Breast epithelium (tissue), 4 donors: ENCODE measurements at regions not wholly inside any gene's neighbourhood (a gene's known extent, or its start where the extent isn't known, plus 50 kb on each side); places are given as distances from the start of the nearest gene placed in this dataset.

Experiments
- DNase-seq, 2 donors: peaks; one replicate each; pipeline ENCODE4 v3.0.0-alpha.2; 2019; ENCODE audit warnings: low spot score in 2 of 2
- H3K27ac ChIP-seq, 2 donors: fragments of 200-600 bp; sonication (generic) in 1 of 2; one replicate each; pipeline ENCODE4 v1.5.1; 2016 to 2019; ENCODE audit warnings: mild to moderate bottlenecking in 1 of 2
- H3K27me3 ChIP-seq, 2 donors: fragments of 200-600 bp; sonication (generic) in 1 of 2; one replicate each; pipeline versions ENCODE4 v1.5.1 to v1.6.0; 2017 to 2019; ENCODE audit warnings: control low read depth in 1 of 2, mild to moderate bottlenecking in 1 of 2
- H3K36me3 ChIP-seq: fragments of 200-600 bp; one replicate; pipeline ENCODE4 v1.5.1; 2019
- H3K4me1 ChIP-seq, 2 donors: fragments of 200-600 bp; sonication (generic); one replicate each; pipeline ENCODE4 v1.5.1; 2016 to 2019; ENCODE audit warnings: control low read depth in 1 of 2
- H3K4me3 ChIP-seq, 3 donors: fragments of 200-600 bp; sonication (generic); 1 replicate in 2 of 3; 2 replicates in 1 of 3; pipeline ENCODE4 v1.5.1; 2016 to 2019; ENCODE audit warnings: mild to moderate bottlenecking in 3 of 3, moderate library complexity in 2 of 3
- H3K9me3 ChIP-seq, 2 donors: fragments of 200-600 bp; sonication (generic) in 1 of 2; one replicate each; pipeline ENCODE4 v1.5.1; 2016 to 2019; ENCODE audit warnings: control low read depth in 1 of 2
- POLR2A ChIP-seq: fragments of 450-650 bp; IDR thresholded peaks from one replicate; pipeline ENCODE4 v1.6.1; 2016; ENCODE audit warnings: antibody characterized with exemption, mild to moderate bottlenecking, moderate library complexity
- POLR2AphosphoS5 ChIP-seq, 3 donors: sonication (generic); formaldehyde crosslinking; IDR thresholded peaks; one replicate each; pipeline ENCODE4 v1.6.1; 2017; ENCODE audit warnings: antibody characterized with exemption in 3 of 3
- intact Hi-C: fragments of 100-400 bp; cut with DNase I; formaldehyde crosslinking; loops from one replicate; pipeline ENCODE4 v1.15.1; 2023; ENCODE audit warnings: low total_unique reads
- TF ChIP-seq, protein P1 (sequence below), 3 donors: fragments of 450-650 bp; IDR thresholded peaks; one replicate each; pipeline ENCODE4 v1.5.1; 2016 to 2017; ENCODE audit warnings: antibody characterized with exemption in 3 of 3, mild to moderate bottlenecking in 3 of 3, moderate library complexity in 3 of 3

DNA sequence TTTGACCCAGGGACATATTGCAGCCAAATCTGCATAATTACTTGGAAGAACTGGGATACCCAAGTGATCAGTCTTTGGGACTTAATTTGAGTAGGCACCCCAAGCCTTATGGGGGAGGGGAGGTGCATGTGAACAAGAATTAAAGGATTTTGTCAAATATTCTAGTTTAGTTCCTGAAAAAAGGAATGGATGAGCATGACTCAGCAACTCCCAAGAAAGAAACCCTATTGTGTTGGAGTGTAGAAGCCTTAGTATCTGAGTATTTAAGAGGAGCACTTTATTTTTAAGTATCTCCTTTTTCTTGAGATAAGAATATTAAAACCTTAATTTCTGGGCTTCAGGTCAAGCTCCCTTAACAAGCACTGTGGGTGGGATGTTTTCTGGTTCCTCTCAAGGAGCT lies 222.4 kb downstream of the CD47 start:
- H3K27me3 ChIP-seq, result no peaks in the 10 kb centered on the region
- TF ChIP-seq POLR2AphosphoS5 (IDR thresholded peaks at IDR 0.05), result no peak
- no peak overlapping the region for H3K27ac ChIP-seq
- no peaks in the 10 kb centered on the region for H3K4me1 ChIP-seq
- no peak for DNase-seq
- no peak overlapping the region for H3K4me3 ChIP-seq
- H3K9me3 ChIP-seq, result no peaks in the 10 kb centered on the region
- intact Hi-C loops, result no loop called here
- no peaks in the 10 kb centered on the region for H3K36me3 ChIP-seq

DNA sequence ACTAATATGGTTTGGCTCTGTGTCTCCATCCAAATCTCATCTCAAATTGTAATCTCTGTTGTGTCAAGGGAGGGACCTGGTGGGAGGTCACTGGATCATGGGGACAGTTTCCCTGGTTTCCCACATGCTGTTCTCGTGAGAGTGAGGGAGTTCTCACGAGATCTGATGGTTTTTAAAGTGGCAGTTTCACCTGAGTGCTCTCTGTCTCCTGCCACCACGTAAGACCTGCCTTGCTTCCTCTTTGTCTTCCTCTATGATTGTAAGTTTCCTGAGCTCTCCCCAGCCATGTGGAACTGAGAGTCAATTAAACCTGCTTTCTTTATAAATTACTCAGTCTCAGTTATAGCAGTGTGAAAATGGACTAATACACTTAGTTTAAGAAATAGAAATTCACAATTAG lies 228.9 kb downstream of the CD47 start:
- no peaks in the 10 kb centered on the region for H3K4me1 ChIP-seq
- H3K27me3 ChIP-seq, result no peaks in the 10 kb centered on the region
- no peak overlapping the region for H3K4me3 ChIP-seq
- no peak overlapping the region for H3K27ac ChIP-seq
- intact Hi-C loops, result no loop called here
- no peaks in the 10 kb centered on the region for H3K9me3 ChIP-seq
- TF ChIP-seq POLR2AphosphoS5 (IDR thresholded peaks at IDR 0.05), result no peak
- TF ChIP-seq POLR2A, result no peak
- TF ChIP-seq, protein P1, sequence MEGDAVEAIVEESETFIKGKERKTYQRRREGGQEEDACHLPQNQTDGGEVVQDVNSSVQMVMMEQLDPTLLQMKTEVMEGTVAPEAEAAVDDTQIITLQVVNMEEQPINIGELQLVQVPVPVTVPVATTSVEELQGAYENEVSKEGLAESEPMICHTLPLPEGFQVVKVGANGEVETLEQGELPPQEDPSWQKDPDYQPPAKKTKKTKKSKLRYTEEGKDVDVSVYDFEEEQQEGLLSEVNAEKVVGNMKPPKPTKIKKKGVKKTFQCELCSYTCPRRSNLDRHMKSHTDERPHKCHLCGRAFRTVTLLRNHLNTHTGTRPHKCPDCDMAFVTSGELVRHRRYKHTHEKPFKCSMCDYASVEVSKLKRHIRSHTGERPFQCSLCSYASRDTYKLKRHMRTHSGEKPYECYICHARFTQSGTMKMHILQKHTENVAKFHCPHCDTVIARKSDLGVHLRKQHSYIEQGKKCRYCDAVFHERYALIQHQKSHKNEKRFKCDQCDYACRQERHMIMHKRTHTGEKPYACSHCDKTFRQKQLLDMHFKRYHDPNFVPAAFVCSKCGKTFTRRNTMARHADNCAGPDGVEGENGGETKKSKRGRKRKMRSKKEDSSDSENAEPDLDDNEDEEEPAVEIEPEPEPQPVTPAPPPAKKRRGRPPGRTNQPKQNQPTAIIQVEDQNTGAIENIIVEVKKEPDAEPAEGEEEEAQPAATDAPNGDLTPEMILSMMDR (IDR thresholded peaks at IDR 0.05), result no peak
- no peak for DNase-seq
- H3K36me3 ChIP-seq, result no peaks in the 10 kb centered on the region

DNA sequence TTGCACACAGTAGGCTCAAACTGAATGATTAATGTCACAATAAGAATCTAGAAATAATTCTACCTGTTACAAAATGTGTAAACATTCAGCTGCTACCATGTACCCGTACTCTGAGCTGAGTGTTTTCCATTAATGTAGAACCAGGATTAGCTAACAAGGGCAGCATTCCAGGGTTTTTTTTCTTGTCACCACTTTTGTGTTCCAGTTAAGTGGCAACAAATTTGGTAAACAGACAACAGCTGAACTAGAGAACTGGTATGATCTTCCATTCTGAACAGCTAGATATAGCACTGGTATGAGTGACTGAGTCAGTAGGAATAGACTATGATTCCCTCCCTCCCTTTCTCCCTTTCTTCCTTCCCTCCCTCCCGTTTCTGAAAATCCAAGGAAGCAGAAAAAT lies 229.4 kb downstream of the CD47 start:
- intact Hi-C loops, result no loop called here
- no peak for DNase-seq
- H3K27me3 ChIP-seq, result no peaks in the 10 kb centered on the region
- no peak overlapping the region for H3K27ac ChIP-seq
- TF ChIP-seq POLR2AphosphoS5 (IDR thresholded peaks at IDR 0.05), result no peak
- TF ChIP-seq, protein P1 (IDR thresholded peaks at IDR 0.05), result no peak
- TF ChIP-seq POLR2A, result no peak
- H3K4me1 ChIP-seq, result no peaks in the 10 kb centered on the region
- H3K4me3 ChIP-seq, result no peak overlapping the region
- no peaks in the 10 kb centered on the region for H3K36me3 ChIP-seq
- no peaks in the 10 kb centered on the region for H3K9me3 ChIP-seq
